GM12892 (cell line): ENCODE measurements at regions not wholly inside any gene's neighbourhood (a gene's known extent, or its start where the extent isn't known, plus 50 kb on each side); places are given as distances from the start of the nearest gene placed in this dataset.

ENCODE experiments used
- POLR2A ChIP-seq: IDR thresholded peaks from 2 replicates; pipeline ENCODE4 v1.6.1; 2011; ENCODE audit warnings: low read depth, low read length, control low read depth
- TAF1 ChIP-seq: IDR thresholded peaks from 2 replicates; pipeline ENCODE4 v1.6.1; 2011; ENCODE audit warnings: low read depth, mild to moderate bottlenecking, control low read depth, low read length, borderline replicate concordance

- TF ChIP-seq POLR2A (no peak), TAF1 (no peak)
These were observed 300.9 kb upstream of the ASIC2 start for GRCh38 chr17:33593991-33594390.
